NCI-H1417 (cell line): ENCODE measurements at regions not wholly inside any gene's neighbourhood (a gene's known extent, or its start where the extent isn't known, plus 50 kb on each side); places are given as distances from the start of the nearest gene placed in this dataset.

Experiments
- DNase-seq, 3 experiments: peaks; one replicate each; lab custom pipeline; 2025; lab: John Stamatoyannopoulos, UW

DNA sequence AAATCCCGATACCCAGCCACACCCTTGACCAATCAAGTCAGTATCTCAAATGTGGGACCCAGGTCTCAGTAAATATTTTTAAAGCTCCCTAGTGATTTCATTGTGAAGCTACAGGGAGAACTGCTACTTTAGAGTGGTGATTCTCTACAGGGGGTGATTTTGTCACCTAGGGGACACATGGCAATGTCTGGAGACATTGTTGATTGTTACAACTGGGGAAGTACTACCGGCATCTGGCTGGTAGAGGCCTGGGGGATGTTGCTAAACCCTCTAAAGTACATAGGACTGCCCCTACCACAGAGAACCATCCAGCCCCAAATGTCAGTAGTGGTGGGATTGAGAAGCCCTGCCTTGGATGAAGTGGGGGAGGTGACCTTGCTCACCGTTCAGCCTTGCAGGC lies 152.9 kb downstream of the RPS24 start:
- DNase-seq = peak in 1 of 3 experiments; percentile 10

- no peak for DNase-seq
Measured at GRCh38 chr10:78187371-78187770, 153.7 kb downstream of the RPS24 start.

DNA sequence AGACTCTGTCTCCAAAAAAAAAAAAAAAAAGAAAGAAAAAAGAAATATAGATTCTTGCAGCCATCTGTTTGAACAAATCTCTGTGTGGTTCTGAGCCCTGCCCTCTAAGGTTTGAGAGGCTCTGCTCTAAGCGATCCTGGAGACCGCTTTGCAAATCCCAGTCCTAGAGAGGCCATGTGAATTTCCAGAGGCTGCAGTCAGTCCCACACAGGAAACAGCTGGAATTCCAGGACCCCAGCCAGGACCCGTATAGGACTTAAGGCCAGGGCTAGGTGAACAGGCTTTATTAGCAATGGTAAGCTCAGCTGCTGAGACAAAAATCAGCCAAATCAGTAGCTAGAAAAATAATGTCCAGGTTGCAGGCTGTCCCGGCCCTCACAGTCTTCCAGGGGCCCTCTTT lies 154.8 kb downstream of the RPS24 start:
- DNase-seq = no peak

GRCh38 chr10:78190051-78190825 lies 156.6 kb downstream of the RPS24 start:
- peak in 1 of 3 experiments; percentile 36 for DNase-seq

- no peak for DNase-seq
Measured at GRCh38 chr10:78191301-78191700, 157.6 kb downstream of the RPS24 start.

DNA sequence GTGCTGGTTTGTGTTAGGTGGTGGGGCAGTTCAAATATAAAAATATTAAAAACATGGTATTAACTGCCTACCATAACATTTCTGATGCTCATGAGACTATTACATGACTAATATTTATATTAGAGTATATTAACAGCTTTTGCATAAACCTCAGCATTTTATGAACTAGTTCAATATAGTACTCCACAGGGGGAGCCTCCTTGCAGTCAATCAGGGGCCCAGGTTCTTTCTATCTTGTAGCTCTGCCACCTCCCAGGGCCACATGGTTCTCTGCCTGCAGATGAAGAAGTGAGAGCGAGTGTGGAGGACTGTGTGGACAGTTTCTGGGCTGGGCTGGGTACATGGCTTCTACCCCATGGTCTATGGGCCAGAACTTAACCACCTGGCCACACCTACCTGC lies 159.5 kb downstream of the RPS24 start:
- no peak for DNase-seq

DNA sequence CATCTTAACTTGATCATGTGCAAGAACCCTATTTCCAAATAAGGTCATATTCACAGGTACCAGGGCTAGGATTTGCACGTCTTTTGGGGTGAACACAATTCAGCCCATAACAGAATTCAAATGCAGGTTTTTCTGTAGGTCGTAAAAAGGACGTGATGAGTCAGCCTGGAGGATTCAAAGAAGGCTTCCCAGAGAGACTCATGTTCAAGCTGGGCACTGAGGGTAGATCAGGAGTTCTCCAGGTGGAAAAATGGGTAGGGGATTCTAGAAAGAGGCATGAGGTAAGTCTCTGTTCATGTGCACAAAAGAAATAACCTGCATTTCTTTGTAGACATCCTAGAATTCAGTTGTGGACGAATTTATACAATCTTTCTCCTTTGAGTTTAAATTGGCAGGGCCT lies 160.4 kb downstream of the RPS24 start:
- DNase-seq = no peak

DNA sequence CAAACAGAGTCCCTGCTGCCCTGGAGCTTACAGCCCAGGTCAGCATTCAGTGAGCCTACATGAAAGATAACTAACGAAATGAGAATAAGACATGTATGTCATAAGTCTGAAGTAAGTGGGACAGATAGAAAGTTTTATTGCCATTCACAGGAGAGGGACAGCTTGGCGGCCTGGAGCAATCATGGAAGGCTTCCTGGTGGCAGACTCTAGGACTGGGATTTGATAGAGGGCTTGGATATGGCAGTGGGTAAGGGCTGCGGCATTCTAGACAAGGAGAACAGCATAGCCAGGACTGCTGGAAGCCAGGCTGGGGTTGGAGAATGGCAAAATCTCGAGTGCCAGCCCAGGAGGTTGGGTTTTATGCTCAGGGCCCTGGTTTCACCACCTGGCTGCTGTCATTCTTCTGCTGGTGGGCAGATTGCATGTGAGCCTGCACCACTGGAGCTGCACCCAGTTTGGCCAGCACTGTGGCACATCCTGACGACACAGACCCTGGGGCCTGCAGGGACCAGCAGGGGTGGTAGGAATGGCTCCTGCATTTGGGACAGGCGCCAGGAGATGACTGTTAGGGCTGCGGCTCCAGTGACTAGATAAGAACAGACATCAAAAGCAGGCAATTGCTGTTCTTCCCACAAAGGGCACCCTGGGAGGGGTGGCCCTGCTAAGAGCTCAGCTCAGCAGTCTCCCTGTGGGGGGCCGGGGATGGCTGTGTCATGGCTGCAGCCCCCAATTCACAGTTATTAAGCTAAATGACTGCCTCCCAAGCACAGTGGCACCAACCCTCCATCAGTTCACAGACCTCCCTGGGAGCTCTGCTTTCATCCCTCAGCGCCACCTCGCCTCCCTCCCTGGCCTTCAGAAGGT lies 161.1 kb downstream of the RPS24 start:
- DNase-seq = peak in 2 of 3 experiments; percentile 37 to 55

DNA sequence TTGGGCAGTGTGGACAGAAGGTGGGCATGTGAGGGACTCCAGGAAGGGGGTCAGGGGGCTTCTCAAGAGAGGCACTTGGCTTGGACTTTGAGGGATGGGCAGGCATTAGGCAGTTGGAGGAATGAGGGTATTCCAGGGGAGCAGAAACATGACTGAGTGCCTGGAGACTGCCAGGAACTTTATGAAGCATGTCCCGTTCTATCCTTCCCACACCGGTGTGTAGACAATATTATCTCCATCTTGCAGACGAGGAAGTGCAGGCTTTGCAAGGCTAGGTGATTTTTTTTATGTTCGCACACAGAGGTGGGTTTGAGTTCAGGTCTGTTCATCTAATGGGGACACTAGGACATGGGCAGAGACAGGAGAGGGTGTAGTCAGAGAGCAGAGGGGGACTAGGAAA lies 162.7 kb downstream of the RPS24 start:
- DNase-seq = no peak

DNA sequence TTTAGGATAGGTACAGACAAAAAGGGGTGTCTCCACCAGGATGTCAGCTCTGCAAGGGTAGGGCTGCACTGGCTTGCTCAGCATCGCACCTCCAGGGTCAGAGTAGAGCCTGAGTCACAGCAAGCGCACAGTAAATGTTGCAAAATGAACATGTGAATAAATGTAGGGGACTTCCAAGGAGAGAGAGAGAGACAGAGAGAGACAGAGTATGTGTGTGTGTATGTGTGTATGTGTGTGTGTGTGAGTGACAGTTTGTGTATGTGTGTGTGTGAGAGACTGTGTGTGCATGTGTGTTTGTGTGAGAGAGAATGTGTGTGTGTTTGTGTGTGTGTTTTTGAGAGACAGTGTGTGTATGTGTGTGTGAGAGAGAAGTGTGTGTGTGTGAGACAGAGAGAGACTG lies 163.3 kb downstream of the RPS24 start:
- no peak for DNase-seq

GRCh38 chr10:78197628-78198272 lies 164.1 kb downstream of the RPS24 start:
- no peak for DNase-seq

DNA sequence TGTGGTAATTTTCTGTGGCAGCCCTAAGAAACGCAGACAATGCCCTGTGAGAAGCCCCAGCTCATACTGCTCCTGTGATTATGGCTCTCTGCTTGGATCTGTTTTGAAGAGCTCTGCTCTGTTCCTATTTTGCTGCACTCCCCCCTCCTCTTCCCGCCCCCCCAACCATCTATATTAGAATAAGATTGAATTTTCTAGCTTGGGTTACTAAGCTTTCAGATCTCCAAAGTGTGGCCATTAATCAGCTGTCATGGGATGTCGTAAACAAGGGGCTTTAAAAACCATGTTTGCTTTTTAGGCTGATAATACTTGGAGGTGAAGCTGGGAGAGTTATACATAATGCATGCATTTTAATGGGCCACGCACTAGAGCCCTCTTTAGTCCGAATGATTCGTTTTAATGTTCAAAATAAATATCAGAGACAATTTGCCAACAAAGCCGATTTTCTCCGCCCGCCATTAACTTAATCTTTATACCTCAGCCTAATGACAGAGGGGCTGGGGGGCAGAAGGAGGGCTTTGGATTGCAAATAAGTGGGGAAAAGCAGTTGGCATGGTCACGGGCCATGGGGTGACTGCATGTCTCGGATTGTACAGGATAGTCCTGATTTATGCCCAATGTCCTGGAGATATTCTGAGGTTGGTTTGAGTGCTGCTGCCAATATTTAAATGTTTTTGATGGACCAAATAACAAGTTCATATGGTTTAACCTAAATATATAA lies 165.5 kb downstream of the RPS24 start:
- DNase-seq = peak; percentile 46 to 84 (median 51)

- DNase-seq = peak; percentile 26 to 56 (median 40)
Measured at GRCh38 chr10:78199759-78200158, 166.1 kb downstream of the RPS24 start.

- DNase-seq = no peak
Measured at GRCh38 chr10:78200686-78201085, 167.0 kb downstream of the RPS24 start.

- DNase-seq = no peak
Measured at GRCh38 chr10:78202386-78202785, 168.7 kb downstream of the RPS24 start.

- DNase-seq = peak in 2 of 3 experiments; percentile 52 to 75
Measured at GRCh38 chr10:78203915-78204818, 170.5 kb downstream of the RPS24 start.

DNA sequence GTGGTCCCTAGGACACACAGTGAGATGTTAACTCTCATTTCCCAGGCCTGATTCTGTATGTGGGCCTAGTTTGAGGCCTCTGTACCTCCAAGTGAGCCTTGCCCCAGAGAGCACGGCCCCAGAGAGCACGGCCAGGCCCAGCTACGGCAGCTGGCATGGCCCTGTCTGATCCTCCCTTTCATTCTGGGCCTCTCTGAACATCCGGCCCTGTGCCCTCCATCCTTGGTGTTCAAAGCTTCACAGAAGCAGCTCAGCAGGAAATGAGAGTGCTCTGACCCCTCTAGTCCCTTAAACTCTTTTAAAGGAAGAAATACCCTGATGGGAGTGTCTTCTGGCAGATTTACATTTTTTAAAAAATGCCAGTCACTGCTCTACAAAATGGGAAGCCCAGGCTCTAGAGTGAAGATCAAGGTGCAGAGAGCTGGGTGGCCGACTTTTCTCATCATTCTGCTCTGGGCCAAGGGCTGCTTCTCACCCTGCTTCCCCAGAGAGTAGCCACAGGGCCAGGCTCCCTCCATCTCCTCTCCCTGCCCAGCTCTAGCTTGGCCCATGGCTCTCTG lies 171.9 kb downstream of the RPS24 start:
- DNase-seq = no peak

GRCh38 chr10:78207216-78207615 lies 173.6 kb downstream of the RPS24 start:
- peak in 1 of 3 experiments; percentile 2 for DNase-seq

GRCh38 chr10:78207776-78208175 lies 174.1 kb downstream of the RPS24 start:
- no peak for DNase-seq

GRCh38 chr10:78209970-78210369 lies 176.3 kb downstream of the RPS24 start:
- DNase-seq = no peak

DNA sequence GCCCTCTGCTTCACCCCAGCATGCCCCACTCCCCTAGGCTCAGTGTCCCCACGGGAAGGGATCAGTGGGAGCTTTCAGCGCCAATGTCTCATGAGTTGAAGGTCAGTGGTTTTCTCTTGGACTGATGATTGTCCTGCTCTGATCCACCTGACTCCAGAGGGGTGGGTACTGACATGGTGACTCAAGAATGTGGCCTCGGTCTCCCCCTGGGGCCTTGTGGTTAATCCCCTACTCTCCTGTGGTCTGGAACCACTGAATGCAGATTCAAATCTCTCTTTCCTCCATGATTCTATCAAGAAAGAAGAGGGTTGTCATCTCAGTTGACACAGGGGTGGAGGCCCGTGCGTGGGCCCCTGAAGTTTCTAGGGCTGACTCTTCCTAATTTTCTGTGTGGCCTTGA lies 176.9 kb downstream of the RPS24 start:
- no peak for DNase-seq
